AG04450 (cell line): ENCODE measurements at regions not wholly inside any gene's neighbourhood (a gene's known extent, or its start where the extent isn't known, plus 50 kb on each side); places are given as distances from the start of the nearest gene placed in this dataset.

Experiments used
- CTCF ChIA-PET: fragments of 300-600, 350-600 bp; formaldehyde crosslinking; extraction: SDS; loops from one replicate; lab custom pipeline; 2022; ENCODE audit warnings: antibody characterized with exemption, inconsistent platforms; lab: Charles Lee
- POLR2A ChIA-PET: fragments of 350-600 bp; formaldehyde crosslinking; extraction: SDS; loops from one replicate; lab custom pipeline; 2021; ENCODE audit warnings: antibody characterized with exemption, inconsistent platforms; lab: Yijun Ruan, JAX
- DNase-seq: peaks from one replicate; pipeline ENCODE4 v3.0.0-alpha.2; 2011; ENCODE audit warnings: low read depth, low spot score
- H3K27ac ChIP-seq: one replicate; pipeline ENCODE4 v1.5.1; 2012; ENCODE audit warnings: low read depth, low read length, control low read depth
- H3K27me3 ChIP-seq: one replicate; pipeline ENCODE4 v1.6.0; 2012; ENCODE audit warnings: low read length; ENCODE audit not compliant: control insufficient read depth, insufficient read depth
- H3K4me3 ChIP-seq: 2 replicates; pipeline ENCODE4 v1.5.1; 2011; ENCODE audit warnings: mild to moderate bottlenecking, low read depth, low read length, control low read depth
- H3K9me3 ChIP-seq: 2 replicates; pipeline ENCODE4 v1.5.1; 2012; ENCODE audit warnings: low read length; ENCODE audit not compliant: control insufficient read depth, insufficient read depth
- TF ChIP-seq, protein P1 (sequence below): IDR thresholded peaks from 2 replicates; pipeline ENCODE4 v1.5.1; 2011; ENCODE audit warnings: low read depth, low read length, control low read depth, inconsistent platforms

DNA sequence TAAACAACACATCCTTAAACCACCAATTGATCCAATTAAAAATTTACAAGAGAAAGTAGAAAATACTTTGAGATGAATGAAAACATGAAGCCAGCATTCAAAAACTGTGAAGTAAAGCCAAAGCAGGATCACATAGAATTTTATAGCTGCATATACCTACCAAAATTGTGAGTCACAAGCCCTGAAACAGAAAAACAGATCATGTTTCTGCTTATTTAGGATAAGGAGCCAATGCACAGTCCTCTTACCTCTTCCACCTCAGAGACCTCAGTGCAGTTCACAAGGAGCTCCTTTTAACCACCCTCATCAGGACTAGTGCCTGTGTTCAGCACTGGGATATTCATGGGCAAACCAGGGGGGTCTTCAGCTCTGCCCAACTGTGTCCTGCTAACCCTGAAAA, 386.7 kb downstream of the TECRL start:
- no peak for DNase-seq
- ChIA-PET POLR2A (no interaction called here), CTCF (no interaction called here)
- Histone ChIP-seq H3K27ac (no peak overlapping the region), H3K9me3 (peaks cover 2% of the 10 kb centered on the region; the same call in 1 of the 2 replicates), H3K27me3 (no peaks in the 10 kb centered on the region), H3K4me3 (no peak overlapping the region)
- TF ChIP-seq, protein P1, sequence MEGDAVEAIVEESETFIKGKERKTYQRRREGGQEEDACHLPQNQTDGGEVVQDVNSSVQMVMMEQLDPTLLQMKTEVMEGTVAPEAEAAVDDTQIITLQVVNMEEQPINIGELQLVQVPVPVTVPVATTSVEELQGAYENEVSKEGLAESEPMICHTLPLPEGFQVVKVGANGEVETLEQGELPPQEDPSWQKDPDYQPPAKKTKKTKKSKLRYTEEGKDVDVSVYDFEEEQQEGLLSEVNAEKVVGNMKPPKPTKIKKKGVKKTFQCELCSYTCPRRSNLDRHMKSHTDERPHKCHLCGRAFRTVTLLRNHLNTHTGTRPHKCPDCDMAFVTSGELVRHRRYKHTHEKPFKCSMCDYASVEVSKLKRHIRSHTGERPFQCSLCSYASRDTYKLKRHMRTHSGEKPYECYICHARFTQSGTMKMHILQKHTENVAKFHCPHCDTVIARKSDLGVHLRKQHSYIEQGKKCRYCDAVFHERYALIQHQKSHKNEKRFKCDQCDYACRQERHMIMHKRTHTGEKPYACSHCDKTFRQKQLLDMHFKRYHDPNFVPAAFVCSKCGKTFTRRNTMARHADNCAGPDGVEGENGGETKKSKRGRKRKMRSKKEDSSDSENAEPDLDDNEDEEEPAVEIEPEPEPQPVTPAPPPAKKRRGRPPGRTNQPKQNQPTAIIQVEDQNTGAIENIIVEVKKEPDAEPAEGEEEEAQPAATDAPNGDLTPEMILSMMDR, result no peak

DNA sequence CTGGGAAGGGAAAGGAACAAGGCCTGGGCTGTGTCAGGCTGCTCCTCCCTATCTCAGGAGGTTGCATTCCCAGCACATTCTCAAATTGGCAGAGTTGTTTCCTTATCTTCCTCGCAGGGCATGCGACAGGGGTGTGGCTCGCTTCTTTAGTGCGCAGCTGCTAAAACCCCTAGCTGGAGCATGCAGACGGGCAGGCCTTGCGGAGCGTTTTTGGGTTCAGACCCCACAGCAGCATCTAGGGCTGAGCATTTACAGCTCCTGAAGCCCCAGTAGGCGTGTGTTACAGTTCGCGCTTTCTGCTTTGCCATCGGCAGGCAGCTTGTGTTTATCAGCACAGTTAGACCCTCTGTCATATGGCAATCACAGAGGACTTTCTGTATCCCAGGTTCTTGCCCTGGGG, 392.4 kb downstream of the TECRL start:
- ChIA-PET CTCF (no interaction called here), POLR2A (no interaction called here)
- Histone ChIP-seq H3K4me3 (no peak overlapping the region), H3K27ac (no peak overlapping the region), H3K27me3 (no peaks in the 10 kb centered on the region), H3K9me3 (peaks cover 16% of the 10 kb centered on the region)
- DNase-seq, result no peak
- TF ChIP-seq, protein P1, result no peak

DNA sequence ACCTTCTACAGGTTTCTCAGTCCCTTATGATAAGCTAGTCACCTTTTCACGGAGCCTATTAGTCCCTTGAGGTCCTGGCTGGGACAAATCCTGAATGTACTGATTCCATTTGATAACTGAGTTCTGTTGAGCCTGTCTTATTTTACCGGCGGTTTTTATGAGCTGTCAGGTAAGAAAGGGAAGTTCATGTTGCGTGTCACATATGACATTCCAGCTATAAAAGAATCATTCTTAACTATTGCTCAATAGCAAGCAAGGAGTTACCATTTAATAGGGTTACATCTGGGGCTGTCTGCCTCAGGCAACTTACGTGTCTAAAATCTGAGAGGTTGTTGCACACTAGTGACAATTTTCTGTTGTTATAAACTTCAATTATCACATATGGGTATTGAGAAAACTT, 394.6 kb downstream of the TECRL start:
- Histone ChIP-seq H3K27ac (no peak overlapping the region), H3K9me3 (peaks cover 13% of the 10 kb centered on the region), H3K4me3 (no peak overlapping the region), H3K27me3 (no peaks in the 10 kb centered on the region)
- ChIA-PET POLR2A (no interaction called here), CTCF (no interaction called here)
- TF ChIP-seq, protein P1, result no peak
- no peak for DNase-seq

DNA sequence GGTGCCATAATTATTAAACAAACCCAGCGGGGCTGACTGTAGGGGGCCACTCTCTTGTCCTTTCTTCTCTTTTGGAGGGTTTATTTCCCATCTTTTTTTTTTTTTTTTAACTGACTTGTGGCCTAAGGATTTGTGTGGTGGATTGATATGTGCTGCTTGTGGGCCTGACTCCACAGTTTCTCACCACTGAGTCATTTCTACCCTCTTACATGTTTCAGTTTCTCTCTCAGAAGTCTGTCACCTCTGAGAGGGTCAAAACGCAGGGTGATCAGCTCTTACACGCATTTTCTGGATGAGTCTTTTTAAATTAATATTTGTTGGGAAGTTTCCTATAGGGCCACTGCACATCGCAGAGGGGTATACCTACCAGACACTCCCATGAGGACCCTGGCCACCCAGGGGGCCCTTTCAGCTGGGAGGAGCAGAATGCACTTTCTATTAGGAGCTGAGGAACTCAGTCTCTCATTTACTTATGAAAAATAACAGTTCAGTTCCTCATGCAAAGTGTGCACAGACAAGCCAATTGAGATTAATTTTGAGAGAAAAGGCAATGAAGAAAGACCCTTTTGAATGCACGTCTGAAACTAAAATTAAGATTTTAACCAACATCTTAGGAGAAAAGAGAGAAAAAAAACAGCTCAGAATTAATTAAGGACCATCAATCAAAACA, 407.9 kb downstream of the TECRL start:
- TF ChIP-seq, protein P1, result no peak
- DNase-seq, result no peak
- Histone ChIP-seq H3K27me3 (no peaks in the 10 kb centered on the region), H3K4me3 (no peak overlapping the region), H3K27ac (no peak overlapping the region), H3K9me3 (peaks cover 5% of the 10 kb centered on the region; the same call in 1 of the 2 replicates)
- CTCF ChIA-PET, result no interaction called here
- POLR2A ChIA-PET, result no interaction called here

DNA sequence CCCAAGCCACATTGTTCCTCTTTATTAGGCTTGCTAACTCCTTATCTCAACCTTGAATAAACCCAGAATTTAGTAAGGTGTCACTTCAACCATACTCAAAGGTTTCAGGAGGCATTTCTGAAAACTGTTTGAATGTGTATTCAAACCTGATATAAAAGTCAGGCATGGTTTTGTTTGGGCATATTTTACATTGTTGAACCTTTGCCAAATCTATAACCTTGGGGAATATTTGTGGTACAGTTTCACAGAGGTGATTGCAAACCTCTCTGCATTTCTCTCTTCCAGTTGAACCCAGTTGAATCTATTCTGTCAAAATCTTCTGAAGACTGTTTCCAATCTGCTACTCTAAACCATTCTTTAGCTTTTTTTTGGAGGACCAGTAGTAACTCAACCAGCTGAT, 409.0 kb downstream of the TECRL start:
- TF ChIP-seq, protein P1, result no peak
- ChIA-PET CTCF (no interaction called here), POLR2A (no interaction called here)
- Histone ChIP-seq H3K27me3 (no peaks in the 10 kb centered on the region), H3K9me3 (peaks cover 7% of the 10 kb centered on the region; the same call in 1 of the 2 replicates), H3K27ac (no peak overlapping the region), H3K4me3 (no peak overlapping the region)
- no peak for DNase-seq
